ENCODE measurements at regions not wholly inside any gene's neighbourhood (a gene's known extent, or its start where the extent isn't known, plus 50 kb on each side); places are given as distances from the start of the nearest gene placed in this dataset.

DNA sequence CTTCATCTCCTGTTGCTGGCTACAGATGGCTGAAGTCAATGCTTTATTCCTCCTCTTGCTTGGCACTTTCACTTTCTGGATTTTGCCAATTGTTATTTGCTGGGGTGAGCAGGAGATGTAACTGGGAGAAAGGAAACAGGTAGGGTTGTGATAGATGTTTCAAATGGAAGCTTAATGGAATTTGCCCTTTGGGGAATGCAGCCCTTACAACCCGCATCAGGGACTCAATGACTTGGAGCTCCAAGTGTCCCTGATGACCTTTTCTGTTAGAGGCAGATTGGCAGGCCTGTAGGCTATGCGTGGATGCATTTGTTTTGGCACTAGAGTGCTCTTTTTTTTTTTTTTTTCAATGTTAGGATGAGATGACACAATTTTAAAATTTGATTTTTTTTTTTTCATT is 219.9 kb upstream of the GLRA1 start:
- TF ChIP-seq EP300 (IDR thresholded peaks at IDR 0.05; ENCODE audit: borderline replicate concordance) (no peak), TAF1 (IDR thresholded peaks at IDR 0.05; ENCODE audit: low read depth) (no peak), TEAD4 (IDR thresholded peaks at IDR 0.05) (no peak), TCF12 (IDR thresholded peaks at IDR 0.05; ENCODE audit: low read depth) (no peak), NFIC (IDR thresholded peaks at IDR 0.05) (no peak), FOXM1 (IDR thresholded peaks at IDR 0.05; ENCODE audit: borderline replicate concordance, low read depth) (no peak), YY1 (IDR thresholded peaks at IDR 0.05; ENCODE audit: low read depth) (no peak), RAD21 (IDR thresholded peaks at IDR 0.05; ENCODE audit: low read depth) (no peak), EGR1 (IDR thresholded peaks at IDR 0.05) (no peak)
- TF ChIP-seq, protein P1, sequence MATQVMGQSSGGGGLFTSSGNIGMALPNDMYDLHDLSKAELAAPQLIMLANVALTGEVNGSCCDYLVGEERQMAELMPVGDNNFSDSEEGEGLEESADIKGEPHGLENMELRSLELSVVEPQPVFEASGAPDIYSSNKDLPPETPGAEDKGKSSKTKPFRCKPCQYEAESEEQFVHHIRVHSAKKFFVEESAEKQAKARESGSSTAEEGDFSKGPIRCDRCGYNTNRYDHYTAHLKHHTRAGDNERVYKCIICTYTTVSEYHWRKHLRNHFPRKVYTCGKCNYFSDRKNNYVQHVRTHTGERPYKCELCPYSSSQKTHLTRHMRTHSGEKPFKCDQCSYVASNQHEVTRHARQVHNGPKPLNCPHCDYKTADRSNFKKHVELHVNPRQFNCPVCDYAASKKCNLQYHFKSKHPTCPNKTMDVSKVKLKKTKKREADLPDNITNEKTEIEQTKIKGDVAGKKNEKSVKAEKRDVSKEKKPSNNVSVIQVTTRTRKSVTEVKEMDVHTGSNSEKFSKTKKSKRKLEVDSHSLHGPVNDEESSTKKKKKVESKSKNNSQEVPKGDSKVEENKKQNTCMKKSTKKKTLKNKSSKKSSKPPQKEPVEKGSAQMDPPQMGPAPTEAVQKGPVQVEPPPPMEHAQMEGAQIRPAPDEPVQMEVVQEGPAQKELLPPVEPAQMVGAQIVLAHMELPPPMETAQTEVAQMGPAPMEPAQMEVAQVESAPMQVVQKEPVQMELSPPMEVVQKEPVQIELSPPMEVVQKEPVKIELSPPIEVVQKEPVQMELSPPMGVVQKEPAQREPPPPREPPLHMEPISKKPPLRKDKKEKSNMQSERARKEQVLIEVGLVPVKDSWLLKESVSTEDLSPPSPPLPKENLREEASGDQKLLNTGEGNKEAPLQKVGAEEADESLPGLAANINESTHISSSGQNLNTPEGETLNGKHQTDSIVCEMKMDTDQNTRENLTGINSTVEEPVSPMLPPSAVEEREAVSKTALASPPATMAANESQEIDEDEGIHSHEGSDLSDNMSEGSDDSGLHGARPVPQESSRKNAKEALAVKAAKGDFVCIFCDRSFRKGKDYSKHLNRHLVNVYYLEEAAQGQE (IDR thresholded peaks at IDR 0.05; ENCODE audit: low read depth), result no peak
- TF ChIP-seq, protein P2, sequence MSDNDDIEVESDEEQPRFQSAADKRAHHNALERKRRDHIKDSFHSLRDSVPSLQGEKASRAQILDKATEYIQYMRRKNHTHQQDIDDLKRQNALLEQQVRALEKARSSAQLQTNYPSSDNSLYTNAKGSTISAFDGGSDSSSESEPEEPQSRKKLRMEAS (IDR thresholded peaks at IDR 0.05), result no peak

Data from Ishikawa (cell line).